HEK293T (cell line): ENCODE measurements at regions not wholly inside any gene's neighbourhood (a gene's known extent, or its start where the extent isn't known, plus 50 kb on each side); places are given as distances from the start of the nearest gene placed in this dataset.

Experiments used
- BHLHE40 ChIP-seq: fragments of 450-650 bp; IDR thresholded peaks from 2 replicates; pipeline ENCODE4 v1.6.1; 2016; ENCODE audit warnings: mild to moderate bottlenecking, moderate library complexity, borderline replicate concordance
- ELF4 ChIP-seq: fragments of 450-650 bp; IDR thresholded peaks from 2 replicates; pipeline ENCODE4 v1.6.1; 2017; ENCODE audit warnings: antibody characterized with exemption
- FOXK2 ChIP-seq: fragments of 450-650 bp; IDR thresholded peaks from 2 replicates; pipeline ENCODE4 v1.6.1; 2016; ENCODE audit warnings: mild to moderate bottlenecking
- FOXM1 ChIP-seq: fragments of 450-650 bp; IDR thresholded peaks from 2 replicates; pipeline ENCODE4 v1.6.1; 2017; ENCODE audit warnings: mild to moderate bottlenecking, borderline replicate concordance
- NFRKB ChIP-seq: fragments of 450-650 bp; IDR thresholded peaks from 2 replicates; pipeline ENCODE4 v1.6.1; 2016; ENCODE audit warnings: mild to moderate bottlenecking, moderate library complexity
- PKNOX1 ChIP-seq: fragments of 450-650 bp; IDR thresholded peaks from 2 replicates; pipeline ENCODE4 v1.6.1; 2016
- SP1 ChIP-seq: fragments of 450-650 bp; IDR thresholded peaks from 2 replicates; pipeline ENCODE4 v1.6.1; 2017
- TARDBP ChIP-seq: fragments of 450-650 bp; IDR thresholded peaks from 2 replicates; pipeline ENCODE4 v1.6.1; 2016
- ZNF384 ChIP-seq: fragments of 450-650 bp; IDR thresholded peaks from 2 replicates; pipeline ENCODE4 v1.6.1; 2016

DNA sequence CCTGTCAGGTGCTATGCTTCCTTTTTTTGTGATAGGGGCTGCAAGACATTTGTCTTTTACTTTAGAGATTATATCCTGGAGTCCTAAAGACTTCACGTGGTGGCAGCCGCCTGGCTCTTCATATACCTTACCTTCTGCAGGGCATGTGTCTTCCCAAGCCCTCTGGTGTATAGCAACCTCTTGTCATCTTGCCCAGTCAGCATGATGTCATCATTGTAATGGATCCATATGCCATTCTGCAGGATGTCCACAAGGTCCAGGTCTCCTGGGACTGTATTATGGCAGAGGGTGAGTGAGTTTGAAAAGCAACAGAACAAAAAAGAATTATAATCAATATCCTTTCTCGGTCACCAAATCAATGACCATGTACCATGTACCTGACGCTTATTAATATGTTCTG lies 82.2 kb upstream of the SCOC start:
- TF ChIP-seq BHLHE40: no peak
- no peak for TF ChIP-seq TARDBP
- TF ChIP-seq SP1: no peak
- no peak for TF ChIP-seq ELF4
- no peak for TF ChIP-seq FOXM1
- TF ChIP-seq PKNOX1: no peak
- no peak for TF ChIP-seq FOXK2
- no peak for TF ChIP-seq NFRKB
- no peak for TF ChIP-seq ZNF384
